NCI-H2029 (cell line): ENCODE measurements at regions not wholly inside any gene's neighbourhood (a gene's known extent, or its start where the extent isn't known, plus 50 kb on each side); places are given as distances from the start of the nearest gene placed in this dataset.
A peak's percentile ranks its signal among the peaks of the same experiment; 100 is the strongest.

Experiments used
- DNase-seq: peaks from one replicate; lab custom pipeline; 2025; lab: John Stamatoyannopoulos, UW

GRCh38 chr13:107573184-107573583 is 642.2 kb downstream of the LIG4 start:
- no peak for DNase-seq

GRCh38 chr13:107572156-107572555 is 643.2 kb downstream of the LIG4 start:
- DNase-seq: no peak

GRCh38 chr13:107568181-107568580 is 647.2 kb downstream of the LIG4 start:
- DNase-seq: no peak

GRCh38 chr13:107563099-107563925 is 652.0 kb downstream of the LIG4 start:
- no peak for DNase-seq

- no peak for DNase-seq
Observed at GRCh38 chr13:107562203-107562602, 653.1 kb downstream of the LIG4 start.

- peak; percentile 41 for DNase-seq
Observed at GRCh38 chr13:107554460-107554859, 660.9 kb downstream of the LIG4 start.

GRCh38 chr13:107553838-107554237 is 661.5 kb downstream of the LIG4 start:
- DNase-seq: peak; percentile 7

GRCh38 chr13:107551521-107551920 is 663.8 kb downstream of the LIG4 start:
- DNase-seq: no peak

- no peak for DNase-seq
Observed at GRCh38 chr13:107548338-107548737, 667.0 kb downstream of the LIG4 start.

GRCh38 chr13:107545946-107546502 is 669.3 kb downstream of the LIG4 start:
- peak; percentile 39 for DNase-seq

- no peak for DNase-seq
Observed at GRCh38 chr13:107534548-107534947, 680.8 kb downstream of the LIG4 start.

- no peak for DNase-seq
Observed at GRCh38 chr13:107531816-107532215, 683.5 kb downstream of the LIG4 start.

GRCh38 chr13:107531180-107531579 is 684.2 kb downstream of the LIG4 start:
- DNase-seq: no peak

- DNase-seq: no peak
Observed at GRCh38 chr13:107529035-107529434, 686.3 kb downstream of the LIG4 start.

GRCh38 chr13:107518780-107519179 is 696.6 kb downstream of the LIG4 start:
- DNase-seq: no peak

- no peak for DNase-seq
Observed at GRCh38 chr13:107518292-107518691, 697.0 kb downstream of the LIG4 start.

GRCh38 chr13:107516517-107516916 is 698.8 kb downstream of the LIG4 start:
- no peak for DNase-seq

GRCh38 chr13:107512551-107512950 is 702.8 kb downstream of the LIG4 start:
- no peak for DNase-seq

GRCh38 chr13:107497661-107498060 is 717.7 kb downstream of the LIG4 start:
- no peak for DNase-seq

GRCh38 chr13:107493266-107493665 is 722.1 kb downstream of the LIG4 start:
- DNase-seq: no peak

GRCh38 chr13:107482688-107483087 is 732.6 kb downstream of the LIG4 start:
- DNase-seq: no peak

GRCh38 chr13:107480130-107480529 is 735.2 kb downstream of the LIG4 start:
- no peak for DNase-seq

- DNase-seq: no peak
Observed at GRCh38 chr13:107477772-107478379, 737.5 kb downstream of the LIG4 start.
